ENCODE measurements at regions not wholly inside any gene's neighbourhood (a gene's known extent, or its start where the extent isn't known, plus 50 kb on each side); places are given as distances from the start of the nearest gene placed in this dataset.
"Not testable (repeated sequence)": the region's sequence is repeated elsewhere in the genome, so short reads cannot be mapped to it uniquely, and the experiment has no call there.

DNA sequence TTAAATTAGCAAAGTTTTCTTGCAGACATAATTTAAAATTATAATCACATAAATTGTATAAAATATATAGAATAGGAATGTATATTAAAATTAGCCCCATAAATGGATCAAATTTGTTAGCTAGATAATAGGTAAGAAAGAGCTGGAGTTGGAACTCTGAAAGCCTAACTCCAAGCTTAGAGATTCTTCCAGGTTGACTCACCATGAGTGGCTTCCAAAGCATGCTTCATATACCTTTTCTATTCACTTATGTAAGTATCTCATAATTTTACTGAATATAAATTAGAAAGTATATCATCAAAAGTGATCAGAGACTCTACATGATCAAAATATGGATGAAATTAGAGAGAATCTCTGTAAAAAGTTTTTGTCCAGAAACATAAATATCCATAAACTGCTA lies 320.7 kb upstream of the MAGI2 start:
- DNase-seq, result no peak

DNA sequence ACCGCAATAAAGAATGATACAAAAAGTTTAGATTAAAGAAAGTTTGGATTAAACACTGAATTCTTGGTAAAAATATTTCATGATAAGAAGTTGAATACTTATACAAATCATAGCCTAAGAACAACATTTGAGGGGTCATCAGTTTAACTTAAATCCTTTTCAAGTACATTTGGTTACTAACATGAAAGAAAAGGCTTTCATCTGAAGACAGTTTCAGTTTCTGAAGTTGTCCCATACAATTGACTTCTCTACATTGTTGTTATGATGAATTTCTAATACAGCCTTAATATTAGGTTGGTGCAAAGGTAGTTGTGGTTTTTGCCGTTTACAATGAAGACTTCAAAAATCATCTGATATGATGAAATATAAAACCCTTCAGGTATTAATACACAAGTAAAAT lies 317.5 kb upstream of the MAGI2 start:
- DNase-seq, result no peak

DNA sequence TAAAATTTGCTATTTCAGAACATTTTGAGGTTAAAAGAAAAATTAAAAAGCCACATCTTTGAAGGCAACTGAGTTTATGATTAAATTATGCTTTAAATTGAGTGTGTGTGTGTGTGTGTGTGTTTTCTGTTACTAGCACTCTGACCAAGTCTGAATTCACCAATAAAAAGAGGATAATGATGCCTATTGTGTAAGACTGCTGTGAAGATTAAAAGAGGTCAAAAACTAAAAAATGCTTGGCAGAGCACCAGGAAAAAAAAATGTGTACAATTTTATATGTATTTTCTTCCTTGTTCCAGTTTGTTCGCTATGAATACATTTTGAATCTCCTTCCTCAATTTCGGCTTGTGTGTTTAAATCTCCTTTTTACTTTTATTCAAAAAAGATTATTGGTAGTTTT lies 316.6 kb upstream of the MAGI2 start:
- no peak for DNase-seq

GRCh38 chr7:79767876-79768560 lies 314.6 kb upstream of the MAGI2 start:
- not testable (repeated sequence) for DNase-seq

DNA sequence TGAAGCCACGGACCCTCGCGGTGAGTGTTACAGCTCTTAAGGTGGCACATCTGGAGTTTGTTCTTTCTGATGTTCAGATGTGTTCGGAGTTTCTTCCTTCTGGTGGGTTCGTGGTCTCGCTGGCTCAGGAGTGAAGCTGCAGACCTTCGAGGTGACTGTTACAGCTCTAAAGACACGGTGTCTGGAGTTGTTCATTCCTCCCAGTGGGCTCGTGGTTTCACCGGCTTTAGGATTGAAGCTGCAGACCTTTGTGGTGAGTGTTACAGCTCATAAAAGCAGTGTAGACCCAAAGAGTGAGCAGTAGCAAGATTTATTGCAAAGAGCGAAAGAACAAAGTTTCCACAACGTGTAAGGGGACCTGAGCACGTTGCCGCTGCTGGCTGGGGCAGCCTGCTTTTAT lies 313.7 kb upstream of the MAGI2 start:
- DNase-seq, result not testable (repeated sequence)

DNA sequence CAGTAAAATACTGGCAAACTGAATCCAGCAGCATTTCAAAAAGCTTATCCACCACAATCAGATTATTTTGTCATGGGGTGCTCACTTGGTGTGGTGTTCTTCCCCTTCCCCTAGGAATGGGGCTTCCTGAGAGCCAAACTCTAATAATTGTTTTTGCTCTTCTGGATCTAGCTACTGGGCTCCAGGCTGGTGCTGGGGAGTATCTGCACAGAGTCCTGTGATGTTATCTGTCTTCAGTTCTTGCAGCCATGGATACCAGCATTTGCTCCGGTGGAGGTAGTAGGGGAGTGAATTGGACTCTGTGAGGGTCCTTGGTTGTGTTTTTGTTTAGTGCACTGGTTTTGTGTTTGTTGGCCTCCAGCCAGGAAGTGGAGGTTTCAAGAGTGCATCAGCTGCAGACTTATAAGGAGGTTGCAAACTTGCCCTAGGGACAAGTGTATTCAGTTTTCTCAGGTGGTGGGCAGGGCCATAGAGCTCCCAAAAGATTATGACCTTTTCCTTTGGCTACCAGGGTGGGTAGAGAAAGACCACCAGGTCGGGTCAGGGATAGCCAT lies 308.5 kb upstream of the MAGI2 start:
- no peak for DNase-seq

DNA sequence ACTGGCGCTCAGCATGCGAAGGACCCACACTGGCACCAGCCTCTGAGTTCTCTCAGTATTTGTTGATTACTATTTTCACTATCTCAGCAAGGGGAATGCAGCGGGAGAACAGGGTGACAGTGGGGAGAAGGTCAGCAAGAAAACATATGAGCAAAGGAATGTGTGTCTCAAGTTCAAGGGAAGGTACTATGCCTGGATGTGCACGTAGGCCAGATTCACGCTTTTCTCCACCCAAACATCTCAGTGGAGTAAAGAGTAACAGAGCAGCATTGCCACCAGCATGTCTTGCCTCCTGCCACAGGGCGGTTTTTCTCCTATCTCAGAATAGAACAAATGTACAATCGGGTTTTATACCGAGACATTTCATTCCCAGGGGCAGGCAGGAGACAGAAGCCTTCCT lies 297.5 kb upstream of the MAGI2 start:
- not testable (repeated sequence) for DNase-seq

DNA sequence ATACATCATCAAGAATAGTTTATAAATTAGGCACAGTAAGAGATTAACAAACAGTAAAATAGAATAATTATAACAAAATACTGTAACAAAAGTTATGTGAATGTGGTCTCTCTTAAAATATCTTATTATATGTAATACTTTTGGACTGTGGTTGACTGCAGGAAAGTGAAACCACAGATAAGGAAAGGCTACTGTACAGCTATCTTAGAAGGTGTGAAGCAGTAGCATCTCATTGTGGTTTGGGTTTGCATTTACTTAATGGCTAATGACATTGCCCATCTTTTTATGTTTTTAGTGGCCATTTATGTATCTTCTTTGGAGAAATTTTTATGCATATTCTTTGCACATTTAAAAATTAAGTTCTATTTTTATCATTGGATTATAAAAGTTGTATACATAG lies 296.4 kb upstream of the MAGI2 start:
- no peak for DNase-seq

- no peak for DNase-seq
Observed at GRCh38 chr7:79741684-79742083, 288.2 kb upstream of the MAGI2 start.

GRCh38 chr7:79740076-79740475 lies 286.6 kb upstream of the MAGI2 start:
- no peak for DNase-seq

DNA sequence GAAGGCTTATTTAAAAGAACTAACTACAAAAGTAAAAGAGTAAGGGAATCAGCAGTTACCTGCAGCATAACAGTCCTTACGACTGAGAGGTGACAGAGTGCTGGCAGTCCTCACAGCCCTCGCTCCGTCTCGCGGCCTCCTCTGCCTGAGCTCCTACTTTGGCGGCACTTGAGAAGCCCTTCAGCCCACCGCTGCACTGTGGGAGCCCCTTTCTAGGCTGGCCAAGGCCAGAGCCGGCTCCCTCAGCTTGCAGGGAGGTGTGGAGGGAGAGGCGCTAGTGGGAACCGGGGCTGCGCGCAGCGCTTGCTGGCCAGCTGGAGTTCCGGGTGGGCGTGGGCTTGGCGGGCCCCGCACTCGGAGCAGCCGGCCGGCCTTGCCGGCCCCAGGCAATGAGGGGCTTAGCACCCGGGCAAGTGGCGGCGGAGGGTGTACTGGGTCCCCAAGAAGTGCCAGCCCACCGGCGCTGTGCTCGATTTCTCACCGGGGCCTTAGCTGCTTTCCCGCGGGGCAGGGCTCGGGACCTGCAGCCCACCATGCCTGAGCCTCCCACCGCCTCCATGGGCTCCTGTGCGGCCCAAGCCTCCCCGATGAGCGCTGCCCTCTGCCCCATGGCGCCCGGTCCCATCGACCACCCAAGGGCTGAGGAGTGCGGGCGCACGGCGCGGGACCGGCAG lies 285.7 kb upstream of the MAGI2 start:
- not testable (repeated sequence) for DNase-seq

DNA sequence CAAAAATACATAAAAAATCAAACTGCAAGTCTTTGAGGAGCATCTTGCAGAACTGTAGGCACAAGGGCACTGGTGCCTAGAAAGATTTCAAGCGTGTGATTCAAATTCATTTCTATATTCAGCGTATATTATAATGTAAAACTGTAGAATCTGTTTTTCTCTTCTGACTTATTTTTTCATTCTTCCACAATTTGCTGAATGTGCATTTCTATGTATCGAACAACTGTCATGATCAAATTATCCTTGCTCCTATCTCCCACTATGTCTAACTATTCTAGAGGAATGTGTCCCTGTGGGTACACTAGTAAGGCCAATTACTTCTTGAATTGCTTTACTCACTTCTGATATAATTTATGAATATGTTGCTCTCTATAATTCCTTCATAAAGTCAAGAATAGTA lies 283.0 kb upstream of the MAGI2 start:
- no peak for DNase-seq

DNA sequence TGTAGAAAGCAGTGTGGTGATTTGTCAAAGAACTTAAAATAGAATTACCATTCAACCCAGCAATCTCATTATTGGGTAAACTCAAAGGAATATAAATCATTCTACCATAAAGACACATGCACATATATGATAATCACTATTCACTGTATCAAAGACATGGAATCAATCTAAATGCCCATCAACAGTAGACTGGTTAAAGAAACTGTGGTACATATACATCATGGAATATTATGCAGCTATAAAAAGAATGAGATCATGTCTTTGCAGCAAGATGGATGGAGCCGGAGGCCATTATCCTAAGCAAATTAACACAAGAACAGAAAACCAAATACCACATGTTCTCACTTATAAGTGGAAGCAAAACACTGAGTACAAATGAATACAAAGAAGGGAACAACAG lies 281.5 kb upstream of the MAGI2 start:
- no peak for DNase-seq

- DNase-seq, result no peak
Observed at GRCh38 chr7:79734181-79734580, 280.7 kb upstream of the MAGI2 start.

DNA sequence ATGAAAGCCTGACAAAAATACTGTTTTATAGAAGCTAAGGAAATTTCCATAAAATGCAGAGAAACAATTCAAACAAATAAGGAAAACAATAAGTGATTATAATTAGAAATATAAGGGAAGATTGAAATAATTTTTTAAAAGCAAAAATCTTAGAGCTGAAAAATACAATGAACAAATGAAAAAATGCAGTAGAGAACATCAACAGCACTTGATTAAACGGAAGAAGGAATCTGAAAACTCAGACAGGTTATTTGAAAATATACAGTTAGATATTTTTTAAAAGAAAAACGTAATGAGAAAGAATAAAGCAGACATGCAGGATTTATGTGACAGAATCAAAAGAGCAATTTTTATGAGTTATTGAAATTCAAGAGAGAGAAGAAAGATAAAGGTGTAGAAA lies 279.1 kb upstream of the MAGI2 start:
- DNase-seq, result no peak

DNA sequence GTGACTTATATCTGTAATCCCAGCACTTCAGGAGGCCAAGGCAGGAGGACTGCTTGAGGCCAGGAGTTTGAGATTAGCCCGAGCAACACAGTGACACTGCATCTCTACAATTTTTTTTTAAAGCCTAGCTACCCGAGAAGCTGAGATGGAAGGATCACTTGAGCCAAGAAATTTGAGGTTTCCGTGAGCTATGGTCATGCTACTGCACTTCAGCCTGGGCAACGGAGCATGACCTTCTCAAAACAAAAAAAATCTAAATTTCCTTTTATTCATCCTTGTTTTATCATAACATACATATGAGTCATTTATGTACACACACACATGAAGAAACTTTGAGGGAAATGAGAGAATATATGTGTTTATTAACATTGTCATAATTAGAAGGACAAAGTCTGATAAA lies 277.5 kb upstream of the MAGI2 start:
- no peak for DNase-seq

- DNase-seq, result no peak
Observed at GRCh38 chr7:79723833-79724618, 270.6 kb upstream of the MAGI2 start.

DNA sequence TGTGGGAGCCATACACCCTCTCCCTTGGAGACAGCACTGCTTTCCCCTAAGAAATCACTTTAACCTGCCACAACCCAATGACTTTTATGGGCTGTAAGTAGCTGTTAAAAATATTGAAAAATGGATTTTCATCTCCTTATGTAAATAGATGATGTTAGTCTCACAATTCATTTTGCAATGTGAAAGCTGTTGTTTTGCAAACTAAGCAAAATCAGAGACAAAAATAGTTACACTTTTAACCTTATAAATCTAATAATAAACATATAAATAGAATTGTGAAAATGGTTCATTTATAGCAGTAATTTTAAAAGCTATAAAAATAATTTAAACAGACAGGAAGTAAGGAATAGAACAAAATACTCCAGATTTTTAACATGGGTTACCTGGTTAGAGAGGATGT lies 268.8 kb upstream of the MAGI2 start:
- DNase-seq, result no peak

- DNase-seq, result no peak
Observed at GRCh38 chr7:79719216-79719615, 265.7 kb upstream of the MAGI2 start.

- no peak for DNase-seq
Observed at GRCh38 chr7:79716329-79716728, 262.9 kb upstream of the MAGI2 start.

GRCh38 chr7:79714081-79714480 lies 260.6 kb upstream of the MAGI2 start:
- DNase-seq, result no peak

DNA sequence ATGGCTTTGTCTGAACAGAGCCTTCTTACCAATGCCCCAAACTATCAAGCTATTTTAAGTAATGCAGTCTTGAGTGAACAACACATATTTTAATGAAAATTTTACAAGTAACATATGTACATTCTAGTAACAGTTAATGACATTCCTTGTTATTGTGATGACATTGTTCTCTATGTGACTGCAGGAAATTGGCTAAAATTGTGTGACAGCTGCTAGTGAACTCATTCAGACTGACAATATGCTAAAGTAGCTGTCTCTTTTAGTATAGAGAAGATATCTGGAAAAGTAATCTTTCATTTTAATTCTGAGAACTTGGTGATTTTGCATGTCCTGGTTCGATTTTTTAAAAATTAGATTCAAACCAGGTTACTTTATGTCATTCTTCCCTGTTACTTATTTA lies 259.8 kb upstream of the MAGI2 start:
- no peak for DNase-seq

DNA sequence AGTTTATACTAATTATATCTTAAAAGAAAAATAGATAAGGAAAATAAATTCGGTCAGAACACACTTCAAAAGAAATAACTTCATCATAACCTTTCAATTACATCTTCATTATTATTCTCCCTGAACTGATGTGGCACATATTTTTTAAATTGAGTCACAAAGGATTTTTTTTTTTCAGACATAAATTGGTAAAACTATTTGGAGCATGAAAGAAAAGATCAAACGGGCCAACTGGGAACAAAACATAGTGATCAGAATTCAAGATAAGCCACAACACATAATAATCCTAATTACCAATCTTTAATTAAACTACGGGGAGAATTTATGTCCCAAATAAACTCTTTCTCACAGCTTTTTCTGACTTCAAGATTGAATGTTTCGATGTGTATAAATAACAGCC lies 258.2 kb upstream of the MAGI2 start:
- no peak for DNase-seq
